GM12878 (cell line): ENCODE measurements at regions not wholly inside any gene's neighbourhood (a gene's known extent, or its start where the extent isn't known, plus 50 kb on each side); places are given as distances from the start of the nearest gene placed in this dataset.

Experiments
- ATAC-seq: fragments of 200-7000 bp; cut with Tn5 transposase; 3 replicates; pipeline ENCODE4 v1.9.1; 2020; ENCODE audit warnings: mild to moderate bottlenecking, moderate library complexity
- BruUV-seq: library from RNA; stranded (reverse); fragments of 400-500 nt; replicated peaks from 2 replicates; lab custom pipeline; 2021; lab: Mats Ljungman, UMichigan
- CTCF ChIA-PET: fragments of 300-600 bp; sonication (Branson Sonifier 250); formaldehyde crosslinking; extraction: SDS; loops from one replicate; lab custom pipeline; 2021; ENCODE audit warnings: inconsistent platforms; lab: Yijun Ruan, JAX
- POLR2A ChIA-PET: fragments of 350-600 bp; formaldehyde crosslinking; extraction: SDS; loops from one replicate; lab custom pipeline; 2021; ENCODE audit warnings: inconsistent platforms; lab: Charles Lee
- RAD21 ChIA-PET: fragments of 300-600 bp; sonication (Branson Sonifier 250); formaldehyde crosslinking; loops from one replicate; lab custom pipeline; 2023; ENCODE audit warnings: antibody characterized with exemption; ENCODE audit not compliant: unreplicated experiment; lab: Charles Lee
- SMC1A ChIA-PET: fragments of 300-600 bp; sonication (Branson Sonifier 250); formaldehyde crosslinking; loops from one replicate; lab custom pipeline; 2023; ENCODE audit not compliant: unreplicated experiment, uncharacterized antibody; lab: Charles Lee
- DNase-seq: peaks from one replicate; pipeline ENCODE4 v3.0.0-alpha.2; 2011; ENCODE audit warnings: low read depth, low spot score
- FAIRE-seq: peaks from 3 replicates; lab custom pipeline; 2011; peaks lifted over from hg19 to GRCh38; lab: Jason Lieb, UNC
- H2AFZ ChIP-seq: 2 replicates; pipeline ENCODE4 v1.6.0; 2011; ENCODE audit warnings: low read depth, low read length, control low read depth; ENCODE audit not compliant: control insufficient read depth
- H3K27ac ChIP-seq: 2 replicates; pipeline ENCODE4 v1.5.1; 2011; ENCODE audit warnings: control low read depth; ENCODE audit not compliant: control insufficient read depth, insufficient read depth
- H3K27me3 ChIP-seq, 2 experiments: replicated peaks in 1 of 2; 2 replicates each; pipeline versions ENCODE4 v1.6.0 to v1.6.1; 2011; ENCODE audit warnings: low read length in 1 of 2; ENCODE audit not compliant: control insufficient read depth in 2 of 2, insufficient read depth in 2 of 2
- H3K36me3 ChIP-seq, 2 experiments: 2 replicates each; pipeline ENCODE4 v1.5.1; 2011; ENCODE audit warnings: low read length in 1 of 2; ENCODE audit not compliant: control insufficient read depth in 2 of 2, insufficient read depth in 2 of 2
- H3K4me1 ChIP-seq: 2 replicates; pipeline ENCODE4 v1.6.1; 2011; ENCODE audit warnings: mild to moderate bottlenecking, low read length, moderate library complexity, mixed read lengths; ENCODE audit not compliant: control insufficient read depth, insufficient read depth
- H3K4me2 ChIP-seq: 2 replicates; pipeline ENCODE4 v1.6.0; 2011; ENCODE audit warnings: control low read depth; ENCODE audit not compliant: control insufficient read depth, insufficient read depth
- H3K4me3 ChIP-seq: fragments of 200-600 bp; sonication (generic); 2 replicates; pipeline ENCODE4 v1.5.1; 2016
- H3K79me2 ChIP-seq: 2 replicates; pipeline ENCODE4 v1.6.0; 2011; ENCODE audit warnings: low read length; ENCODE audit not compliant: control insufficient read depth, insufficient read depth
- H3K9ac ChIP-seq: 2 replicates; pipeline ENCODE4 v1.8.0; 2011; ENCODE audit warnings: low read length, control low read depth, mixed read lengths; ENCODE audit not compliant: control insufficient read depth, insufficient read depth
- H3K9me3 ChIP-seq: replicated peaks from 3 replicates; pipeline ENCODE4 v1.5.1; 2011; ENCODE audit warnings: mild to moderate bottlenecking, low read length; ENCODE audit not compliant: control insufficient read depth, insufficient read depth
- H4K20me1 ChIP-seq: 2 replicates; pipeline ENCODE4 v1.6.0; 2011; ENCODE audit not compliant: control insufficient read depth, insufficient read depth
- ATF2 ChIP-seq: IDR thresholded peaks from 2 replicates; pipeline ENCODE4 v1.6.1; 2012; ENCODE audit warnings: low read length, inconsistent platforms
- BCLAF1 ChIP-seq: fragments of 450-650 bp; IDR thresholded peaks from 2 replicates; pipeline ENCODE4 v1.6.1; 2017; ENCODE audit warnings: antibody characterized with exemption, mild to moderate bottlenecking, moderate library complexity
- E2F4 ChIP-seq: IDR thresholded peaks from 2 replicates; pipeline ENCODE4 v1.6.1; 2012; ENCODE audit warnings: low read depth, low read length, improper control_type of control experiment
- E2F8 ChIP-seq: fragments of 450-650 bp; IDR thresholded peaks from 2 replicates; pipeline ENCODE4 v1.6.1; 2018; ENCODE audit warnings: mild to moderate bottlenecking, low read depth, moderate library complexity; ENCODE audit not compliant: partially characterized antibody
- EGR1 ChIP-seq, 2 experiments: IDR thresholded peaks; 1 replicate in 1 of 2; 2 replicates in 1 of 2; pipeline ENCODE4 v1.6.1; 2011 to 2012; ENCODE audit warnings: low read depth in 2 of 2, low read length in 2 of 2, borderline replicate concordance in 1 of 2, mild to moderate bottlenecking in 1 of 2, moderate library complexity in 1 of 2
- ELK1 ChIP-seq: IDR thresholded peaks from 2 replicates; pipeline ENCODE4 v1.6.1; 2012; ENCODE audit warnings: low read depth, low read length, improper control_type of control experiment
- LARP7 ChIP-seq: fragments of 450-650 bp; IDR thresholded peaks from 2 replicates; pipeline ENCODE4 v1.6.1; 2017; ENCODE audit warnings: mild to moderate bottlenecking
- MEF2A ChIP-seq: IDR thresholded peaks from 2 replicates; pipeline ENCODE4 v1.6.1; 2011; ENCODE audit warnings: low read depth, mild to moderate bottlenecking, low read length, moderate library complexity; ENCODE audit not compliant: insufficient read depth
- STAT3 ChIP-seq: IDR thresholded peaks from 2 replicates; pipeline ENCODE4 v1.6.1; 2011; ENCODE audit warnings: low read depth, low read length, improper control_type of control experiment
- TBL1XR1 ChIP-seq: IDR thresholded peaks from 2 replicates; pipeline ENCODE4 v1.6.1; 2012; ENCODE audit warnings: low read depth, low read length, improper control_type of control experiment
- USF2 ChIP-seq: IDR thresholded peaks from 2 replicates; pipeline ENCODE4 v1.6.1; 2011; ENCODE audit warnings: low read depth, low read length, improper control_type of control experiment, borderline replicate concordance
- ZNF207 ChIP-seq: fragments of 450-650 bp; IDR thresholded peaks from 2 replicates; pipeline ENCODE4 v1.6.1; 2014; ENCODE audit warnings: antibody characterized with exemption, mild to moderate bottlenecking, borderline replicate concordance
- ZNF217 ChIP-seq: fragments of 450-650 bp; IDR thresholded peaks from 2 replicates; pipeline ENCODE4 v1.6.1; 2017; ENCODE audit warnings: antibody characterized with exemption, mild to moderate bottlenecking
- WGBS: methylation state at CpG from one replicate; pipeline ENCODE4 v1.1.6; 2016; ENCODE audit warnings: low lambda C conversion rate; ENCODE audit not compliant: insufficient replicate concordance, insufficient coverage; ENCODE audit errors: missing lambda C conversion rate; 5-methylcytosine and 5-hydroxymethylcytosine counted together
- in situ Hi-C: fragments of 300-500 bp; cut with MboI; formaldehyde crosslinking; loops from 9 replicates; pipeline ENCODE4 v1.14.3; 2018; ENCODE audit warnings: mixed read lengths
- intact Hi-C: fragments of 100-400 bp; cut with micrococcal nuclease; formaldehyde crosslinking; loops from one replicate; pipeline ENCODE4 v1.14.2; 2022; ENCODE audit not compliant: unreplicated experiment

- DNase-seq: no peak
- H4K20me1 ChIP-seq: no peaks in the 10 kb centered on the region
- SMC1A ChIA-PET: interaction anchor here (0.7 to 15.6 kb wide), 7 partner anchors 15 to 113 kb away, joined by 3 to 255 read pairs (median 4); no protein-coding TSS in a partner anchor
- no peaks in the 10 kb centered on the region for H3K79me2 ChIP-seq
- H2AFZ ChIP-seq: no peak overlapping the region
- intact Hi-C loops (no loop called here), in situ Hi-C loops (no loop called here)
- H3K4me3 ChIP-seq: no peak overlapping the region
- H3K4me1 ChIP-seq: no peaks in the 10 kb centered on the region; the same call in 1 of the 2 replicates
- FAIRE-seq: no peak
- BruUV-seq: no TSS peak
- H3K9ac ChIP-seq: no peak overlapping the region
- RAD21 ChIA-PET: interaction anchor here (1.6 kb wide), 1 partner anchor 259 kb away, joined by 3 read pairs; no protein-coding TSS in a partner anchor
- CTCF ChIA-PET: interaction anchor here (0.6 to 3.4 kb wide), 4 partner anchors 14 to 1294 kb away, joined by 3 to 15 read pairs (median 4); no protein-coding TSS in a partner anchor
- POLR2A ChIA-PET: interaction anchor here (0.7 to 3.1 kb wide), 5 partner anchors 9 to 17 kb away, joined by 3 to 9 read pairs (median 5); no protein-coding TSS in a partner anchor
- no peak overlapping the region for H3K27ac ChIP-seq
- no peak for ATAC-seq
- H3K36me3 ChIP-seq: no peaks in the 10 kb centered on the region
- H3K27me3 ChIP-seq: no peaks in the 10 kb centered on the region
- H3K9me3 ChIP-seq: no peaks in the 10 kb centered on the region
- 86% methylated on average over 15 of the region's 15 CpGs for WGBS
- no peak overlapping the region for H3K4me2 ChIP-seq
- no peak for TF ChIP-seq EGR1 (IDR thresholded peaks at IDR 0.05; ENCODE audit: borderline replicate concordance in 1 of 2, low read depth in 2 of 2, low read length in 2 of 2)
- no peak for TF ChIP-seq USF2
- no peak for TF ChIP-seq ELK1
- no peak for TF ChIP-seq LARP7
- TF ChIP-seq BCLAF1: no peak
- no peak for TF ChIP-seq TBL1XR1
- TF ChIP-seq E2F8: no peak
- TF ChIP-seq MEF2A: no peak
- no peak for TF ChIP-seq STAT3
- no peak for TF ChIP-seq ZNF217
- TF ChIP-seq E2F4: no peak
- TF ChIP-seq ATF2: no peak
- TF ChIP-seq ZNF207: no peak
Measured at GRCh38 chr1:234716908-234717375, 107.0 kb upstream of the IRF2BP2 start.
